GM23338 (cell line): ENCODE measurements at regions not wholly inside any gene's neighbourhood (a gene's known extent, or its start where the extent isn't known, plus 50 kb on each side); places are given as distances from the start of the nearest gene placed in this dataset.

Experiments used
- ATAC-seq: fragments of 200-7000 bp; cut with Tn5 transposase; 3 replicates; pipeline ENCODE4 v1.9.1; 2020
- DNase-seq: peaks from one replicate; pipeline ENCODE4 v3.0.0-alpha.2; 2015; ENCODE audit warnings: low spot score
- H2AFZ ChIP-seq: fragments of 200-600 bp; sonication (generic); 2 replicates; pipeline ENCODE4 v1.8.0; 2016; ENCODE audit warnings: antibody characterized with exemption, mild to moderate bottlenecking, moderate library complexity
- H3F3A ChIP-seq: fragments of 200-600 bp; sonication (generic); replicated peaks from 2 replicates; pipeline ENCODE4 v1.8.0; 2017; ENCODE audit warnings: antibody characterized with exemption, mixed run types, low read depth
- H3K27ac ChIP-seq: fragments of 200-600 bp; sonication (generic); 2 replicates; pipeline ENCODE4 v1.6.1; 2016; ENCODE audit warnings: low read depth
- H3K27me3 ChIP-seq: fragments of 200-600 bp; sonication (generic); 2 replicates; pipeline ENCODE4 v1.8.0; 2016; ENCODE audit warnings: mild to moderate bottlenecking, mixed run types, moderate library complexity; ENCODE audit not compliant: insufficient read depth
- H3K36me3 ChIP-seq: fragments of 200-600 bp; sonication (generic); 2 replicates; pipeline ENCODE4 v1.8.0; 2016; ENCODE audit warnings: mild to moderate bottlenecking; ENCODE audit not compliant: insufficient read depth
- H3K4me1 ChIP-seq: fragments of 200-600 bp; sonication (generic); 2 replicates; pipeline ENCODE4 v1.8.0; 2016; ENCODE audit warnings: mild to moderate bottlenecking, moderate library complexity; ENCODE audit not compliant: insufficient read depth
- H3K4me2 ChIP-seq: fragments of 200-600 bp; sonication (generic); 2 replicates; pipeline ENCODE4 v1.7.1; 2017; ENCODE audit warnings: mixed run types
- H3K4me3 ChIP-seq: fragments of 200-600 bp; sonication (generic); 2 replicates; pipeline ENCODE4 v1.6.1; 2016; ENCODE audit warnings: mixed run types
- H3K79me2 ChIP-seq: fragments of 200-600 bp; sonication (generic); replicated peaks from 2 replicates; pipeline ENCODE4 v1.8.0; 2017; ENCODE audit warnings: mild to moderate bottlenecking; ENCODE audit not compliant: insufficient read depth
- H3K9me2 ChIP-seq: fragments of 200-600 bp; sonication (generic); 2 replicates; pipeline ENCODE4 v1.8.0; 2017; ENCODE audit not compliant: insufficient read depth
- H4K20me1 ChIP-seq: fragments of 200-600 bp; sonication (generic); replicated peaks from 2 replicates; pipeline ENCODE4 v1.8.0; 2017; ENCODE audit warnings: mild to moderate bottlenecking; ENCODE audit not compliant: insufficient read depth
- H3K27ac Mint-ChIP-seq: 2 replicates; pipeline ENCODE4 v1.8.0; 2020; ENCODE audit warnings: inconsistent platforms, mild to moderate bottlenecking, moderate library complexity, mixed read lengths
- H3K27me3 Mint-ChIP-seq: 3 replicates; pipeline ENCODE4 v1.8.0; 2022; ENCODE audit warnings: low read depth, mild to moderate bottlenecking, moderate library complexity, mixed read lengths, inconsistent platforms; ENCODE audit not compliant: insufficient read depth, poor library complexity
- H3K36me3 Mint-ChIP-seq: 3 replicates; pipeline ENCODE4 v1.8.0; 2021; ENCODE audit warnings: low read depth, mild to moderate bottlenecking, inconsistent platforms, moderate library complexity, mixed read lengths
- H3K4me1 Mint-ChIP-seq: 3 replicates; pipeline ENCODE4 v1.8.0; 2020; ENCODE audit warnings: mild to moderate bottlenecking, inconsistent platforms, mixed read lengths
- H3K4me3 Mint-ChIP-seq: 3 replicates; pipeline ENCODE4 v1.8.0; 2021; ENCODE audit warnings: moderate library complexity, mild to moderate bottlenecking, inconsistent platforms, mixed read lengths
- H3K9me3 Mint-ChIP-seq: 3 replicates; pipeline ENCODE4 v1.8.0; 2020; ENCODE audit warnings: moderate library complexity, mild to moderate bottlenecking, inconsistent platforms, mixed read lengths
- CREB1 ChIP-seq: fragments of 250-450 bp; sonication (Bioruptor Pico); IDR thresholded peaks from 2 replicates; pipeline ENCODE4 v1.5.0; 2020; ENCODE audit warnings: low read depth, mild to moderate bottlenecking, moderate library complexity
- EZH2 ChIP-seq: fragments of 200-600 bp; sonication (generic); IDR thresholded peaks from one replicate; pipeline ENCODE4 v1.8.0; 2017; ENCODE audit warnings: antibody characterized with exemption, mild to moderate bottlenecking, low read depth; ENCODE audit not compliant: unreplicated experiment
- EZH2phosphoT487 ChIP-seq: fragments of 200-600 bp; sonication (generic); IDR thresholded peaks from one replicate; pipeline ENCODE4 v1.8.1; 2018; ENCODE audit warnings: antibody characterized with exemption; ENCODE audit not compliant: unreplicated experiment
- JUNB ChIP-seq: IDR thresholded peaks from one replicate; pipeline ENCODE4 v1.6.1; 2016; ENCODE audit warnings: antibody characterized with exemption; ENCODE audit not compliant: unreplicated experiment
- NANOG ChIP-seq: IDR thresholded peaks from 2 replicates; pipeline ENCODE4 v1.6.1; 2016; ENCODE audit warnings: antibody characterized with exemption, borderline replicate concordance
- REST ChIP-seq: IDR thresholded peaks from one replicate; pipeline ENCODE4 v1.6.1; 2018; ENCODE audit warnings: antibody characterized with exemption; ENCODE audit not compliant: unreplicated experiment
- STAT1 ChIP-seq: IDR thresholded peaks from one replicate; pipeline ENCODE4 v1.6.1; 2016; ENCODE audit warnings: antibody characterized with exemption; ENCODE audit not compliant: unreplicated experiment
- ZNF114 ChIP-seq: fragments of 250-450 bp; sonication (Bioruptor Pico); IDR thresholded peaks from 2 replicates; pipeline ENCODE4 v1.5.0; 2020; ENCODE audit warnings: mild to moderate bottlenecking, moderate library complexity
- ZNF331 ChIP-seq: fragments of 250-450 bp; sonication (Bioruptor Pico); IDR thresholded peaks from 2 replicates; pipeline ENCODE4 v1.5.0; 2020; ENCODE audit warnings: low read depth, mild to moderate bottlenecking, moderate library complexity
- TF ChIP-seq, protein P1 (sequence below), 2 experiments: fragments of 200-600 bp in 1 of 2; sonication (generic) in 1 of 2; conservative IDR thresholded peaks; 2 replicates each; pipeline versions ENCODE4 v1.5.1 to v1.6.1; 2016 to 2017; ENCODE audit warnings: antibody characterized with exemption in 2 of 2, low read depth in 2 of 2, mild to moderate bottlenecking in 2 of 2, moderate library complexity in 1 of 2

GRCh38 chr2:83081826-83082690, 1377.0 kb downstream of the SUCLG1 start (continued):
- TF ChIP-seq, protein P1, sequence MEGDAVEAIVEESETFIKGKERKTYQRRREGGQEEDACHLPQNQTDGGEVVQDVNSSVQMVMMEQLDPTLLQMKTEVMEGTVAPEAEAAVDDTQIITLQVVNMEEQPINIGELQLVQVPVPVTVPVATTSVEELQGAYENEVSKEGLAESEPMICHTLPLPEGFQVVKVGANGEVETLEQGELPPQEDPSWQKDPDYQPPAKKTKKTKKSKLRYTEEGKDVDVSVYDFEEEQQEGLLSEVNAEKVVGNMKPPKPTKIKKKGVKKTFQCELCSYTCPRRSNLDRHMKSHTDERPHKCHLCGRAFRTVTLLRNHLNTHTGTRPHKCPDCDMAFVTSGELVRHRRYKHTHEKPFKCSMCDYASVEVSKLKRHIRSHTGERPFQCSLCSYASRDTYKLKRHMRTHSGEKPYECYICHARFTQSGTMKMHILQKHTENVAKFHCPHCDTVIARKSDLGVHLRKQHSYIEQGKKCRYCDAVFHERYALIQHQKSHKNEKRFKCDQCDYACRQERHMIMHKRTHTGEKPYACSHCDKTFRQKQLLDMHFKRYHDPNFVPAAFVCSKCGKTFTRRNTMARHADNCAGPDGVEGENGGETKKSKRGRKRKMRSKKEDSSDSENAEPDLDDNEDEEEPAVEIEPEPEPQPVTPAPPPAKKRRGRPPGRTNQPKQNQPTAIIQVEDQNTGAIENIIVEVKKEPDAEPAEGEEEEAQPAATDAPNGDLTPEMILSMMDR (conservative IDR thresholded peaks at IDR 0.05; ENCODE audit: low read depth in 2 of 2): no peak

GRCh38 chr2:83079007-83079406, 1380.1 kb downstream of the SUCLG1 start:
- Histone ChIP-seq H3K36me3 (no peaks in the 10 kb centered on the region), H3K4me3 (no peak overlapping the region), H2AFZ (no peak overlapping the region), H3F3A (no peaks in the 10 kb centered on the region), H4K20me1 (no peaks in the 10 kb centered on the region), H3K27ac (no peak overlapping the region), H3K4me1 (no peaks in the 10 kb centered on the region), H3K4me2 (no peak overlapping the region), H3K9me2 (peaks cover 5% of the 10 kb centered on the region; the same call in 1 of the 2 replicates), H3K79me2 (no peaks in the 10 kb centered on the region), H3K27me3 (no peaks in the 10 kb centered on the region)
- Mint-ChIP-seq H3K9me3 (no peaks in the 10 kb centered on the region), H3K27ac (no peak overlapping the region), H3K4me1 (no peaks in the 10 kb centered on the region), H3K27me3 (no peaks in the 10 kb centered on the region), H3K4me3 (no peak overlapping the region), H3K36me3 (no peaks in the 10 kb centered on the region)
- ATAC-seq: no peak
- no peak for DNase-seq
- TF ChIP-seq EZH2 (no peak), STAT1 (no peak), EZH2phosphoT487 (no peak), REST (no peak), NANOG (no peak), ZNF114 (no peak), ZNF331 (no peak), CREB1 (CRISPR knock-in tag) (no peak), JUNB (no peak)
- TF ChIP-seq, protein P1 (conservative IDR thresholded peaks at IDR 0.05; ENCODE audit: low read depth in 2 of 2): no peak
